ENCODE measurements at regions not wholly inside any gene's neighbourhood (a gene's known extent, or its start where the extent isn't known, plus 50 kb on each side); places are given as distances from the start of the nearest gene placed in this dataset.

- DNase-seq (ENCODE audit: low read depth) = no peak
Observed at GRCh38 chr4:179417357-179417756, 1975.1 kb upstream of the AGA start.

- DNase-seq (ENCODE audit: low read depth) = no peak
Observed at GRCh38 chr4:179437962-179438361, 1995.7 kb upstream of the AGA start.

GRCh38 chr4:179441596-179441995 is 1999.4 kb upstream of the AGA start:
- no peak for DNase-seq (ENCODE audit: low read depth)

GRCh38 chr4:179447308-179447707 is 2005.1 kb upstream of the AGA start:
- DNase-seq (ENCODE audit: low read depth) = no peak

GRCh38 chr4:179465131-179465797 is 2023.0 kb upstream of the AGA start:
- no peak for DNase-seq (ENCODE audit: low read depth)

GRCh38 chr4:179467878-179468277 is 2025.6 kb upstream of the AGA start:
- DNase-seq (ENCODE audit: low read depth) = no peak

- no peak for DNase-seq (ENCODE audit: low read depth)
Observed at GRCh38 chr4:179472164-179472563, 2029.9 kb upstream of the AGA start.

- DNase-seq (ENCODE audit: low read depth) = no peak
Observed at GRCh38 chr4:179478608-179479007, 2036.4 kb upstream of the AGA start.

GRCh38 chr4:179485781-179486180 is 2043.5 kb upstream of the AGA start:
- no peak for DNase-seq (ENCODE audit: low read depth)

- DNase-seq (ENCODE audit: low read depth) = no peak
Observed at GRCh38 chr4:179486570-179487335, 2044.5 kb upstream of the AGA start.

- DNase-seq (ENCODE audit: low read depth) = no peak
Observed at GRCh38 chr4:179492260-179493080, 2050.2 kb upstream of the AGA start.

GRCh38 chr4:179503976-179504375 is 2061.7 kb upstream of the AGA start:
- DNase-seq (ENCODE audit: low read depth) = no peak

- no peak for DNase-seq (ENCODE audit: low read depth)
Observed at GRCh38 chr4:179509489-179509888, 2067.3 kb upstream of the AGA start.

GRCh38 chr4:179521952-179522351 is 2079.7 kb upstream of the AGA start:
- DNase-seq (ENCODE audit: low read depth) = no peak

- no peak for DNase-seq (ENCODE audit: low read depth)
Observed at GRCh38 chr4:179530958-179531357, 2088.7 kb upstream of the AGA start.

- DNase-seq (ENCODE audit: low read depth) = no peak
Observed at GRCh38 chr4:179536694-179537093, 2094.5 kb upstream of the AGA start.

GRCh38 chr4:179539641-179540040 is 2097.4 kb upstream of the AGA start:
- DNase-seq (ENCODE audit: low read depth) = no peak

- DNase-seq (ENCODE audit: low read depth) = no peak
Observed at GRCh38 chr4:179543771-179544170, 2101.5 kb upstream of the AGA start.

- no peak for DNase-seq (ENCODE audit: low read depth)
Observed at GRCh38 chr4:179544496-179544895, 2102.3 kb upstream of the AGA start.

GRCh38 chr4:179552131-179552530 is 2109.9 kb upstream of the AGA start:
- no peak for DNase-seq (ENCODE audit: low read depth)

GRCh38 chr4:179563741-179564140 is 2121.5 kb upstream of the AGA start:
- DNase-seq (ENCODE audit: low read depth) = no peak

- no peak for DNase-seq (ENCODE audit: low read depth)
Observed at GRCh38 chr4:179569549-179569948, 2127.3 kb upstream of the AGA start.
